HS-5 (cell line): ENCODE measurements at regions not wholly inside any gene's neighbourhood (a gene's known extent, or its start where the extent isn't known, plus 50 kb on each side); places are given as distances from the start of the nearest gene placed in this dataset.
A peak's percentile ranks its signal among the peaks of the same experiment; 100 is the strongest.
"Not testable (repeated sequence)": the region's sequence is repeated elsewhere in the genome, so short reads cannot be mapped to it uniquely, and the experiment has no call there.

Source experiments
- DNase-seq: peaks from one replicate; pipeline ENCODE4 v3.0.0-alpha.2; 2012; ENCODE audit warnings: low read depth

GRCh38 chr12:25684070-25684469 is 131.0 kb upstream of the LMNTD1 start:
- no peak for DNase-seq

GRCh38 chr12:25686351-25686750 is 133.3 kb upstream of the LMNTD1 start:
- DNase-seq: no peak

DNA sequence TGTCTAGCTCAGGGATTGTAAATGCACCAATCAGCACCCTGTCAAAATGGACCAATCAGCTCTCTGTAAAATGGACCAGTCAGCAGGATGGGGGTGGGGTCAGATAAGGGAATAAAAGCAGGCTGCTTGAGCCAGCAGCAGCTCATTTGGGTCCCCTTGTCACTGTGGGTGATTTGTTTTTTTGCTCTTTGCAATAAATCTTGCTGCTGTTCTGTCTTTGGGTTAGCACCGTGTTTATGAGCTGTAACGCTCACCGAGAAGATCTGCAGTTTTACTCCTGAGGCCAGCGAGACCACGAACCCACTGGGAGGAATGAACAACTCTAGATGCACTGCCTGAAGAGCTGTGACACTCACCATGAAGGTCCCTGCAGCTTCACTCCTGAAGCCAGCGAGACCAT is 134.1 kb upstream of the LMNTD1 start:
- no peak for DNase-seq

DNA sequence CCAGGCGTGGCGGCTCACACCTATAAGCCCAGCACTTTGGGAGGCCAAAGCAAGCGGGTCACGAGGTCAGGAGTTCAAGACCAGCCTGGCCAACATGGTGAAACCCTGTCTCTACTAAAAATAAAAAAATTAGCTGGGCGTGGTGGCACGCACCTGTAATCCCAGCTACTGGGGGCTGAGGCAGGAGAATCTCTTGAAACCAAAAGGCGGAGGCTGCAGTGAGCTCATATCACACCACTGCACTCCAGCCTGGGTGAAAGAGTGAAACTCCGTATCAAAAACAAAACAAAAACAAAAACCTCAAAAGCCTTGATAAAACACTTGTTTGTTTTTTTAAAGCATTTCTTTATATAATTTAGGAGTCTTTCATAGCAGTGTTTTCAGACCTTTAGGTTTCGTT is 135.8 kb upstream of the LMNTD1 start:
- not testable (repeated sequence) for DNase-seq

DNA sequence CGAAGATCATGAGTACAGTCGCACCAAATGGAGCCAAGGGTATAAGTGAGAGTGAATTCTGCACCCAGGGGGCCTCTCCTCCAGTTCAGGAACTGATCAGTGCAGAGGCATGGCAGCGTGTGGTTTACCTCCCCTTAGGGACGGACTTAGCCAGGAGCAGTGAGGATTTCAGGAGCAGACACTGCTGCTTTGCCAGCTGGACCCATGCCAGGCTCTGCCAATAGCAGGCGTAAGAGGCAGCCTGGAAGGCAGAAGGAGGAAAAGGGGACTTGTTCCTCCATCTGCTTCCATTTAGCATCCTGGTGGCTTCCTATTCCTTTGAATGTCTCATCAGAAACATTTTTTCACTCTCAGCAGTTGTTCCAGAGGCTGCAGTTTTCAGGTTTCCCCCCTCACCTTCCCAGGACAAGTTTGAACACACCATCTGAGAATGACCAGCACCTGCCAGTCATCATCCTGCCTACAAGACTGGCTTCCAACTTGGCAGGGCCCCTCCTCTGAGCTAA is 137.0 kb upstream of the LMNTD1 start:
- no peak for DNase-seq

- no peak for DNase-seq
These were observed 138.1 kb upstream of the LMNTD1 start for GRCh38 chr12:25690996-25691864.

DNA sequence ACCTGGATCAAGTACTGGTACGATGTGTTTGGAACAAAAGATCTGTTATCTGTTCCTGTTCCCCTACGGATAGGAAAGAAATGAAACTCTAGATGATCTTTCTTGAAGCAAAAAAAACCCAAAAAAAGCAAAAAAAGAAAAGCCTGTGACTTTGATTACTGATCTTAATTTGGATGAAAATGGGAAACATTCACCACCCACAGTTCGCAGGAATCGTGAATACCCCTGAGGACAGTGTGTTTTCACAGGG is 138.7 kb upstream of the LMNTD1 start:
- no peak for DNase-seq

GRCh38 chr12:25692115-25693035 is 139.3 kb upstream of the LMNTD1 start:
- no peak for DNase-seq

DNA sequence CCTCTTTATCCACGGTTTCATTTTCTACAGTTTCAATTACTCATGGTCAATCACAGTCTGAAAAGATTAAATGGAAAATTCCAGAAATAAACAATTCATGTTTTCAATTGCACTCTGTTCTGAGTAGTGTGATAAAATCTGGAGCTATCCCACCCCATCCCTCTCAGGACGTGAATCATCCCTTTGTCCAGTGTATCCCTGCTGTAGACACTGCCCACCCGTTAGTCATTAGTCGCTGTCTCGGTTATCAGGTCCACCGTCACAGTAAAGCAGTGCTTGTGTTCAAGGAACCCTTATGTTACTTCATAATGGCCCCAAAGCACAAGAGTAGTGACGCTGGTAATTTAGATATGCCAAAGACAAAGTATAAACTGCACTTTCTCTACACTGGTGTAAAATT is 141.0 kb upstream of the LMNTD1 start:
- DNase-seq: peak; percentile 62

DNA sequence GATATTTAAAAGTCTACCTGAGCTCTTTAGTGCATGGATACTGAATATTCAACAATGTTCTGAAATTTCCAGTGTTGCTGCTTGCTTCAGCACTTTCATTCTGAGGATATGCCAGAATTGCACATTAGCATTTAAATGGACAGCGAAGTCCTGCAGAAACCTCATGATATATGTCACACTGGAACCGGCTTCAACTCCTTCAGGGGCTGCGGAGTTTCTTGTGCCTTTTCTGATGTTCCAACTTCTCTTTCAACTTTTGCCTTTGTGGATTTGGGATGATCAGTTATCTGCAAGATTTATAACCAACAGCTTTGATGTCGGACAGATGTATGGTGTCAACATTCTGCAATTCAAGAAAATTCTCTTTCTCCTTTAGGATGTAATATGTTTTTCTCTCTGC is 142.5 kb upstream of the LMNTD1 start:
- no peak for DNase-seq

DNA sequence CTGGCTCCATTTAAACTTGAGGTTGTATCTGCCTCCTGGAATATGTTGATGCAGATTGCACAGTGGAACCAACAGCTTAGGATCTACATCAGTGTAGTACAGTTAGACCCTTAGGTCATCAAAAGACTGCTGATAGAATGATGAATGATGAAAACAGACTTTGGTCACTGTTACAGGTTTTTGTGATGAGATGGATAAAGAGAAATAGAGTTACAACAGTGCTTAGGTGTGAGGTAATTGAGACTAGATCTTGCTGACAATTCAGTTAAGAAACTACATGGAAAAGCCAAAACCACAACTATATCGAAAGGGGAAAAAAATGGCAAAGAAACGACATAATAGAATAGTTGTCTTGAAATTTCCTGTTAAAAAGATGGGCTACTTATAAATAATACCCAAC is 145.7 kb upstream of the LMNTD1 start:
- no peak for DNase-seq

GRCh38 chr12:25699454-25699853 is 146.4 kb upstream of the LMNTD1 start:
- DNase-seq: no peak

- no peak for DNase-seq
These were observed 148.2 kb upstream of the LMNTD1 start for GRCh38 chr12:25701290-25701689.

DNA sequence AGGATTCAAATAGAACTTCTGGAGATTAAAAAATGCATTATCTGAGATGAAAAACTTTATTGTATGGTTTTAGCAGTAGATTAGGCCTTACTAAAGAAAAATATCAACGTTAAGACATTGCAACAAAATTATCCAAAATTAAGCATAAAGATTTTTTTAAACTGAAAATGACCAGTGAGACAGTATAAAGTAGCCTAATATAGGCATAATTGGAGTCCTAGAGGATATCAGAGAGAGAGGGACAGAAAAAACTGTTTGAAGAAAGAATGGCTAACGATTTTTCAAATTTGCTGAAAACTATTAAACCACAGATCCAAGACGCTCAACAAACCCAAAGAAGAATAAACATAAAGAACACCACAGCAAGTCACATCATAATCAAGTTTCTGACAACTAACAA is 149.5 kb upstream of the LMNTD1 start:
- no peak for DNase-seq

- no peak for DNase-seq
These were observed 152.2 kb upstream of the LMNTD1 start for GRCh38 chr12:25705261-25705660.

GRCh38 chr12:25706646-25707045 is 153.6 kb upstream of the LMNTD1 start:
- DNase-seq: not testable (repeated sequence)

- no peak for DNase-seq
These were observed 154.0 kb upstream of the LMNTD1 start for GRCh38 chr12:25707056-25707455.

DNA sequence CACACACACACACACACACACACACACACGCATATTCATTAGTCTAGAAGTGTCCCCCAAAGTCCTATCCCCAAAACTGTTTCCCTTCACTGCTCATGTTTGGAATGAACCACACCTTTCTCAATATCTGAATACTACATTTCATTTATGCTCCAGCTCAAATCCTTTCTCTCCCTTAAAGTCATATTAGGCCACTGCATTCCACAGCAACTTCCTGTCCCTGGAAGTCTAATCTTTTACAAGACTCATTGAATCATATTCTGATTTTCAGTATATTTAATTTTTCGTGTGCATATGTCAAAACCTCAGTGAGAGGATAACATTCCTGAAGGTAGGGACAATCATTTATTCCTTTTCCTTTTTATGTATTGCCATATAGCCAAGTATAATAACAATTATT is 155.6 kb upstream of the LMNTD1 start:
- no peak for DNase-seq

DNA sequence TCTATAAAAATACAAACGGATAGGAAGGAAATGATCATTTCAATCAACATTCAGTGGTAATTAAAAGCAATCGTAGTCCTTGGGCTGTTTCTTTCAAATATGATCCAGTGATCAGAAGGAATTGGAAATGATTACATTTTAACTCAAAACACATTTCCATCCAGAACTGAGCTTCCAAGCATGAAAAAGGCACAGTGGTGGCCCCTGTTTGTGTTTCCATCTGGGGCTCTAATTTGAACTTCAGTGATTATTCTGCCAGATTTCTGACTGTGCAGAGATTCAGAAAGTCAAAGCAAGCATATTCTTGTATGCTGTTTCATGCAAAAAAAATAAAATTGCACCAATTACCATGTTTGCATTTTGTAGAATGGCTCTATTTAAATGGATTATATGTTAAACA is 157.0 kb upstream of the LMNTD1 start:
- no peak for DNase-seq

DNA sequence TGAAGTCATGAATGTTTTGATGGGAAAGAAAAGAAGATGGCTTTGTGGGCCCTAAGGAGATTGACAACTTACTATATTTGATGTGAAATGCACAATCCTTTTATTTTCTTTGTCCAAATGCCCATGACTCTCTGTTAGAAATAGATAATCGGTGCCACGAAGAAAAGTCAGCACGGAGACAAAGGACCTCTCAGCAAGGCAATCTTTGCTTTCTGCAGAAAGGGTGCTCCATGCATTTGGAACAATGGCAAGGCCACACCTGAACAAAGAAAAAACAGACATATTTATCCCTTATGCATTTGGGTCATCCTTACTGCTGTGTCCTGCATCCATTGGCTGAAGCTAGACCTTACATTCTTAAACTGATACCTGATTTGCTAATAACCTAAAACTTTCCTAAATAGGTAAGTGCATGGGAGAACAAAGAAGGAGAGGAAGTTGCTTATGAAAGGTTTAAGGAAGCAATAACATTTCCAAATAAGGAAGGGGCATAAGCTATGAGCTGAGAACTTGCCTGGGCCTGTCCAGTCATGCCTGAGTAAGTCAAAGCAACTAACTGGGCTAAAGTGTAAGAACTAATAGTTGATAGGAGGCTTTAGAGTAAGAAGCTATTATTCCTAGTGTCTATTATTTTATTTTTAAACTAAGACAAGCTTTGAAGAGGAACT is 158.0 kb upstream of the LMNTD1 start:
- not testable (repeated sequence) for DNase-seq

DNA sequence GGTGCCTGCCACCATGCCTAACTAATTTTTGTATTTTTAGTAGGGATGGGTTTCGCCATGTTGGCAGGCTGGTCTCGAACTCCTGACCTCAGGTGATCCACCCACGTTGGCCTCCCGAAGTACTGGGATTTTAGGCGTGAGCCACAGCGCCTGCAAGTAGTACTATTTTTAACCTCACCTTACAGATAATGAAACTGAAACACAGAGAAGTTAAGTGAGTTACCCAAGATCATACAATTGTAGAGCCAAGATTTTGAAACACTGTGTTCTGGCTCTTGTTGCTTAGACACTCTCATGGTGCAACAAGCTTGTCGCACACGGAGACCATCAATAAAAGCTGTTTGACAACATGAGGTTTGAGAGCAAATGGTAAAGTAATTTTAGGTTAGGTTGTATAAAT is 159.1 kb upstream of the LMNTD1 start:
- DNase-seq: no peak

DNA sequence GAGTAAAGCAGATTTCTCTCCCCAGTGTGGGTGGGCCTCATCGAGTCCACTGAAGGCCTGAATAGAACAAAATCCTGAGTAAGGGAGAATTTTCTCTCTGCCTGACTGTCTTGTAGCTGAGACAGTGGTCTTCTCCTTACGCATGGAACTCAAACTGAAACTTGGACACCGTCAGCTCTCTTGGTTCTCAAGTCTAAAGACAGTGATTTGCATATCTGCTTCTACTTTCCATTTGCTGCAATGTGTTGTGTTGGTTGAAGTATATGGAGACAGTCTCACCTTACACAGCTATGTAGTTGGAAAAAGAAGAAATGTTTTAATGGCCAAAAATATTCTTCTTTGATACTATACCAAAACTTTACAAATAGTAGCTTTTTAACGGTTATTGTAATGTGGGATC is 160.2 kb upstream of the LMNTD1 start:
- no peak for DNase-seq
